ENCODE measurements at regions not wholly inside any gene's neighbourhood (a gene's known extent, or its start where the extent isn't known, plus 50 kb on each side); places are given as distances from the start of the nearest gene placed in this dataset.

GRCh38 chr1:70768216-70768615 is 279.4 kb downstream of the PTGER3 start:
- TF ChIP-seq POLR2A (conservative IDR thresholded peaks at IDR 0.05) (no peak), NCOA1 (IDR thresholded peaks at IDR 0.05; ENCODE audit: low read depth) (no peak), CREB1 (IDR thresholded peaks at IDR 0.05) (no peak), CREB1 (CRISPR knock-in tag; IDR thresholded peaks at IDR 0.05) (no peak), ZFP91 (CRISPR knock-in tag; IDR thresholded peaks at IDR 0.05) (no peak), SRF (CRISPR knock-in tag; IDR thresholded peaks at IDR 0.05) (no peak)

All from K562 (cell line).